AML-193 (cell line): ENCODE measurements at regions not wholly inside any gene's neighbourhood (a gene's known extent, or its start where the extent isn't known, plus 50 kb on each side); places are given as distances from the start of the nearest gene placed in this dataset.

ENCODE experiments used
- DNase-seq, 2 experiments: peaks; one replicate each; lab custom pipeline; 2025; lab: John Stamatoyannopoulos, UW

GRCh38 chr15:97023488-97023844 lies 693.0 kb downstream of the NR2F2 start:
- DNase-seq: no peak

- DNase-seq: no peak
These were observed 696.3 kb downstream of the NR2F2 start for GRCh38 chr15:97026781-97027180.

GRCh38 chr15:97027772-97028171 lies 697.3 kb downstream of the NR2F2 start:
- DNase-seq: no peak

GRCh38 chr15:97030251-97030650 lies 699.8 kb downstream of the NR2F2 start:
- no peak for DNase-seq

GRCh38 chr15:97036301-97036700 lies 705.8 kb downstream of the NR2F2 start:
- no peak for DNase-seq

- no peak for DNase-seq
These were observed 706.6 kb downstream of the NR2F2 start for GRCh38 chr15:97037080-97037479.

GRCh38 chr15:97045666-97046421 lies 715.3 kb downstream of the NR2F2 start:
- DNase-seq: no peak

GRCh38 chr15:97052513-97052912 lies 722.0 kb downstream of the NR2F2 start:
- DNase-seq: no peak

GRCh38 chr15:97053635-97054034 lies 723.1 kb downstream of the NR2F2 start:
- no peak for DNase-seq

- no peak for DNase-seq
These were observed 727.0 kb downstream of the NR2F2 start for GRCh38 chr15:97057503-97057902.

- no peak for DNase-seq
These were observed 728.8 kb downstream of the NR2F2 start for GRCh38 chr15:97059281-97059680.

GRCh38 chr15:97061392-97061791 lies 730.9 kb downstream of the NR2F2 start:
- no peak for DNase-seq

- no peak for DNase-seq
These were observed 741.2 kb downstream of the NR2F2 start for GRCh38 chr15:97071668-97072067.

- no peak for DNase-seq
These were observed 742.0 kb downstream of the NR2F2 start for GRCh38 chr15:97072545-97072944.

GRCh38 chr15:97076011-97076410 lies 745.5 kb downstream of the NR2F2 start:
- no peak for DNase-seq

- no peak for DNase-seq
These were observed 747.5 kb downstream of the NR2F2 start for GRCh38 chr15:97077975-97078374.

- no peak for DNase-seq
These were observed 748.1 kb downstream of the NR2F2 start for GRCh38 chr15:97078591-97078990.

- no peak for DNase-seq
These were observed 751.2 kb downstream of the NR2F2 start for GRCh38 chr15:97081666-97082226.

- no peak for DNase-seq
These were observed 752.3 kb downstream of the NR2F2 start for GRCh38 chr15:97082830-97083229.

- no peak for DNase-seq
These were observed 754.1 kb downstream of the NR2F2 start for GRCh38 chr15:97084650-97085049.

GRCh38 chr15:97085731-97086130 lies 755.2 kb downstream of the NR2F2 start:
- no peak for DNase-seq

- no peak for DNase-seq
These were observed 756.7 kb downstream of the NR2F2 start for GRCh38 chr15:97087006-97087741.

- no peak for DNase-seq
These were observed 760.6 kb downstream of the NR2F2 start for GRCh38 chr15:97091093-97091492.
